Umbilical cord (tissue), 1 donor: ENCODE measurements at regions not wholly inside any gene's neighbourhood (a gene's known extent, or its start where the extent isn't known, plus 50 kb on each side); places are given as distances from the start of the nearest gene placed in this dataset.
A peak's percentile ranks its signal among the peaks of the same experiment; 100 is the strongest.

Experiments used
- DNase-seq: peaks from one replicate; pipeline ENCODE4 v3.0.0-alpha.2; 2015; ENCODE audit warnings: low spot score

DNA sequence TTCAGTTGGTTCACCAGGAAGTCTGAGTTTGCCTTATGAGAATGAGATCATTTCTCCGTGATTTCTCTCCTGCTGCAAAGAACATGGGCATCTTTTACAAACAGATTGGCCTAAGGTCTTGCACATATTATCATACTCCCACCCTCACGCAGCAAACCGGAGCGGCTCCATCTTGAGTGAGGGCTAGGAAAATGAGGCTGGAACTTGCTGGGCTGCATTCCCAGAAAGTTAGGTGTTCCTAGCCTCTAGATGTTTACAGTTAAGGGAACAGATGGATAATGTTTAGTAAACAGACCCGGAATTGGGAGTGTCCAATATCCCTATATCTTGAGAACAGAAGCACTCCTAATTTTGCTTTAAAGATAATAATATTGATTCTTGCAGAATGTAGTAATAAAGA lies 247.9 kb upstream of the VCX3A start:
- DNase-seq: no peak

DNA sequence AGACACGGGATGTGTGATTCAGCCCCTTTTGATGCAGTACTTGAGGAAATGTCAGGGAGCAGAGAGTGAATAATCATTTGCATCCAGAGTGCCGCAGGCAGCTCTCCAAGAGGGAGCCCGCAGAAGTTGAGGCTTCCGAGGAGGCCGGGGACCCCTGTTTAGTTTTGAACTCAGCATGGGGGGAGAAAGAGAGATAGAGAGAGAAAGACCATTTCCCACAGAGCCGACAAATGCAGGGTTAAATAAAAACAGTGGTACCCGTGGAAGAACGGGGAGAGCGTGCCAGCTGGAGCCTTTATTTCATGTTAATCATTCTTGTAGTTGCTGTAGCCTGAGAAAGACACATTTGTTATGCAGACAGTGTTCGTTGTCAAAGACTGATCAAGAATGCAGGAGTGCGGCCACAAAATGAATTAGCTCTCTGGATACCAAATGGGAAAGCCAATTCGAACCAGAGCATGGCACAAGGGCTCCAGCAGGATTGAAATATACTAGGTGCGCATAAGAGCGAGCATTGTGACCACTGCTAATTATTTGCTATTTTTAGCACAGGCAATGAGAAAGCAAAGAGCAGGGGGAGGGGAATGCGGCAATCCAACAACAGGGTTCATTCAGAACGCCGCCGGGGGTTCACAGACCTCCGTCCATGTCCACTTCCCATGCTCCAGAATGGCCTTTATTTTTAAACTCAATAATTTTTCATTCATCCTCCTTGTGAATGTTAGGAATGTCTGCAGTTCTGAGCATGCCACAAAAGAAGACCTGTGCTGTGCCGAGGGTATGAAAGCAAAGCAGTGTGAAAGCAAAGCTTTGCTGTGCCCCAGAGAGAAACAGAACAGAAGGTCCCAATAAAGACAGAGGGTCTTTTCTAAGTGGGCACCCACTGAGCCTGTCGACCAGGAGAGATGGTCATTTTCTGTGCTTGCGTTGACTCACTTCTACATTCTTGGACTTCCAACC lies 243.9 kb upstream of the VCX3A start:
- DNase-seq: no peak

DNA sequence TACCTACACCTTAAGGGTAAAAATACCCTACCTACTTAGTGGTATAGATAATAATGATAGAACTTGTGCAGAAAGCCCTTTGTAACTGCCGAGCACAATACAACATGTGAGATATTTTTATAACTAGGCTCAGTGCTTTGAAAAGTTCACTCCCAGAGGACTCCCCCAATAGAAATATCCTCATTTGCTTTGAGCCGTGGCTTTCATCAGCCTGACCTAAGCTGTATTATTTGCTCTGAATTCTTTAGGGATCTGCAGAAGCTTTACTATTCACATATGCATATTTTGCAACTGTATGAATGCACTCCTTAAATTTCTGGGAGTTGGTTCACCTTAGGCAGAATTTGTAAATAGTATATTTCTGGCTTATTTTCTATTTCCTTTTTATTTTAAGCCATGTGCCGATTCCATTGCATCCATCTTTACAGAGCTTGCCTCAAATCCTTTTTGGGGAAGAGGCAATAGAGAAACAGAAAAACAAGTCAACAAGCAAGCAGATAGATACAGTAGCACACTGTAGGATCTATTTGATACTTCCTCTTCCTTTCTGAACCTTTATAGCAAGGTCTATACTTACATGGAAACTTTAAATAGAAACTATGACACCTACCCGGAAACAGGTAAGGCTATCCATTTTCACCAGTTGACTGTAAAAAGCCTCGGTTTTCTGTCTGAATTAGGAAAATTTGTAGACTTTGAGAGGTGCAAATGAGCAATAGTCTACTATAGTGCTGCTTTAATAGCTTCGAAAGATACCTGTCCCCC lies 242.5 kb upstream of the VCX3A start:
- no peak for DNase-seq

DNA sequence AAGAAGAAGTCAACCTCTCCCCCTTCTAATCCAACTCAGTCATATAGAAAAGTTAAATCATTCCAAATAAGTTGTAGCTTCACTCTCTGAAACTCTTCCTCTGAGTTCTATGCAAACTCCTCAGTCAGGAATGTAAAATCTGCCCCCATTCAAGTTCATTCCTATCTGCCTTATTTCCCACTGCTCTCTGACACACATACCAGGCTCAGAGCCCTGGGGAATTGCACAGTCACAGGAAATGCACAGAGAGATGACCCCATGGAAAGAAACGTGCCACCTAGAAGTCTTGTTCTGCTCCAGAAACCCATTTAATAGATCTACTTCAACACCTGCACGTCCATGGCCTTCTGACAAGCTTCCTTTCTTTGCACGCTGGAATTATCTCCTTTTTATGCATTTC lies 236.0 kb upstream of the VCX3A start:
- DNase-seq: no peak

DNA sequence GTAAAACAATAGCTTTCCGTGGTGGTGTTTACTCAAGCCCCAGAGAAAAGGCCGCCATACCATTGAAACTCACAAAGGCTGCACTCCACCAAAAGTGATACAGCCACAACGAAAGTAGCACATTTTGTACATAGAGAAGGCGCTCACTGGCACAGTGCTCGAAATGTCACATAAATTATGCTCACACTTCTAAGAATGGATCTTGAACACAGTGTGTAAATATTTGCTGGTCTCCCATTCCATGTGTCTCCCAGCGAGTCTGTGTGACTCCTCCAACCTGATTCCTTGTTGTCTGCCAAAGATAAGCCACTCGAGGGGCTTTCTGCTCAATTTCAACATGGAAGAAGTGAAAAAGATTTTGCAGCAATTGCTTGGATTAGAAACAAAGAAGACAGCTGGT lies 234.0 kb upstream of the VCX3A start:
- no peak for DNase-seq

DNA sequence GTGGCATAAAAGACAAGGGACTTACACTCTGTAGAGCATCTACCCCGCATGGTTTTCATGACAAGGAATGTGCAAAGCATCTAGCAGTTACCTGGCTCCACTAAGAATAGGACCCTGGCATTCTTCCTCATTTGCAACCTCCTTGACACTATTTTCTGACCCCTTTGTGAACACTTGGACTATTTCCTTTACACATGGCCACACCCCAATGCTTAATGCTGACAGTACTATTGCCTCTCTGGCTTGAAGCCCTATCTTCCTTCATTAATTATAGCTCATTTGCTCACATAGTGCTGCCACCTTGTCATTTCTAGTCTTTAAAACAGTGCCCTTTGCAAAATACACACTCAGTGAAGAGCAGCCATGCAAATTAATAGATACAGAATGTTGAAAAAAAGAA lies 226.3 kb upstream of the VCX3A start:
- DNase-seq: no peak

DNA sequence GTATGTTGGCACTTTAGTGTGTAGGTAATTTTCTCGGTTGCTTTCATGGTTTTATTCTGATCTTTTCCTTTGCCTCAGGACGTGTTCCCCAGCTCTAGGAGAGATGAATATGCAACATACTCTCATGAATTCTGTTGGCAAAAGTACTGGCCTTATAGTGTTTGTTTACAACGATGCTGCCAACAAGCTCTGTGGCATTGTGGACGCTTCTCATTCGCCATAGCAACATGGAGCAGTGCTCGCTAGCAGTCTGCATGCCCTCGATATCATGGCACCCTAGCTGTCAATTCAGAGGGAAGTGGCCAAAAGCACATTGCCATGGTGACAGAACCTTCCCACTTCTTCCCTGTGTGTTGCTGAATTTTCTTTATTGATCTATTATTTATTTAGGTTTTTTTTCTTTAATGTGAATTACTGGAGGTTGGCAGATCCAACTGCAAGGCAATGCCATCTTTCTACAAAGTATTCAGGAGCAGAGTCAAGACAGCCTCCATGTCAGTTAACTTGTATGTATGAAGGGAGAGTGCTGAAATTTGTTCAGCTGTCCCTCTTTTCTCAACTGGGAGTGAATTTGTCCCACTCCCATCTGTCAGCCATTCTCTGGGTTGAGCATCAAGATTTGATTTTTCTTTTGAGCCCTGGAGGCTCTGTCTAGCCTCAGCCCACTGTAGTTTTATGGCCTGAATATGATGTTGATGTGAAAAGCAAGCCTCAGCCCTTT lies 224.9 kb upstream of the VCX3A start:
- no peak for DNase-seq

DNA sequence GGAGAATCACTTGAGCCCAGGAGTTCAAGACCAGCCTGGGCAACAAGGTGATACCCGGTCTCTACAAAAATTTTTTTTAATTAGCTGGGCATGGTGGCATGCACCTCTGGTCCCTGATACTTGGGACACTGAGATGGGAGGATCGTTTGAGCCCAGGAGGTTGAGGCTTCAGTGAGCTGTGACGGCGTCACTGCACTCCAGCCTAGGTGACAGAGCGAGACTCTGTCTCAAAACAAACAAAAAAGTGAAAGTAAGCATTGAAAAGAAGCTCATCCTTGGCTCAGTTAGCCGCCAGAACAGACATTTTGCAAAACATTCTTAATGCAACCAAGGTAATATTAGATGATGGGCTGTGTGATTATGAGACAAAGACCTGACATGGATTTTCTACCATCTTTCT lies 223.3 kb upstream of the VCX3A start:
- DNase-seq: no peak

DNA sequence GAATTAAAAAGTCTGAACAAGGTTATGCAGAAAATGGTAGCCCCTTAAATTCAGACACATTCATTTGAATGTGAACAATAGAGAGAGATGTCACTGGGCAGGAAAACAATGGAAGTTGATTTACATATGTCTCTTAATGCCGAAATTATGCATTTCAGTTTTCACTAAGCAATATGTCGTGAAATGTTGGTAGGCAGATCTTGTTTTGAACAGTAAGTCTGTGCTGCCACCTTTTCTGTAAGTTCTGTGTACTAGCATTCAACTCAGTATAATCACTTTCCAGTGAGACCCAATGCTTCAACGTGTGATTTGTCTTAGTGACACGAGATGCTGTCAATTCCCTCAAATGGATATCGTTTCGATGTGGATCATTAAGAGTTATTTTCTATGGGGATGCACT lies 222.7 kb upstream of the VCX3A start:
- DNase-seq: no peak

DNA sequence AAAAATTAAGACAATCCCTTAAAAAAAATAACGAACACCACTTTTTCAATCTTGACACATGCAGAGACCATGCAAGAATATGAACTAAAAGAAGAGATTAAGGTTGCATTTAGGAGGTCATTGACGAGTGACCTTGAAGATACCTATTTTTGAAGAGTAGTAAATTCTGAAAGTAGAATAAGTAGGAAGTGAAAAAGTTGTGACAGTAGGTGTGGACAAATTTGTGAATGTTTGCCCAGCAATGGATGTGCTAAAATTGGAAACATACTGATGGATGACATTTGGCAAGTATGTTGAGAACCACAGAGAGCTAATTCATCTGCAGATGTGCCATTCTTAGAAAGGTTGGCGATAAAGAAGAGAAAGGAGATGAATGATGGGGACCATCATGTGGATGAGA lies 213.7 kb upstream of the VCX3A start:
- no peak for DNase-seq

DNA sequence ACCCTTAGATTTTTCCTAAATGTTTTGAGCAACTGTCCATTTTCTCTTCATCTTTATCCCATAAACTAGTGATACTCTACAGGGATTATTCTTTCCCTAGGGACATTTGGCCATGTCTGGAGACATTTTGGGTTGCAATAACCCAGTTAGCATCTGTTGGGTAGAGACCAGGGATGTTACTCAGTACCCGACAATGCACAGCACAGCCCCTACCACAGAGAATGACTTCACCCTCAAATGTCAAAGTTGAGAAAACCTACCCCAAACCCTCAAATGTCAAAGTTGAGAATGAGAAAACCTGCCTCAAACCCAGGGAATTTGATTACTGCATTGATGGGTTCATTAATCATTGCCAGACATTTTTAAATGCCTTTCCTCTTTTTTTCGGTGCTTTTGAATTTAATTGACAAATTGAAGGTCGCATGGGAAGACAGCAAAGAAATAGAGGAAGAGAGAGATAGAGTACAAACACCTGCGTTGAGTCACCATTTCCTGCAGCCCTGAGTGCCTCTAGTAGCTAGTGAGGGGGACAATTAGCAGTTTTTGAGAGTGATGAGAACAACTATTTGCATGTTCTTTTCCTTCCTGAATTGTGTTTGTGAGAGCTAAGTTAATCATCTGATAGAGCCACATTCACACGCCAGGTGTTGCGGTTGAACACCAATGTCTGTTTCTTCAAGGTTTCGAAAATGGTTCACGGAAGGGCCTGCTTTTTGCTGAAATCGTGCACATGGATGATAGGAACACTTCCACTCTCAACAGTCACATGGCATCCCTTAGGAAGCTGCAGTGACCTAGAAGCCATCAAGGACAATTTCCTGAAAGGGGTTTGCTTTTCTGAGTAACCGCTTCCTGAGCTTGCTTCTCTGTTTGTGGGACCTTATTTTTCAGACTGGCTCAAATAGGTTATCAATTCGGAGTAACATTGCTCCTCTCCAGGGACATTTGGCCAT lies 203.9 kb upstream of the VCX3A start:
- no peak for DNase-seq

DNA sequence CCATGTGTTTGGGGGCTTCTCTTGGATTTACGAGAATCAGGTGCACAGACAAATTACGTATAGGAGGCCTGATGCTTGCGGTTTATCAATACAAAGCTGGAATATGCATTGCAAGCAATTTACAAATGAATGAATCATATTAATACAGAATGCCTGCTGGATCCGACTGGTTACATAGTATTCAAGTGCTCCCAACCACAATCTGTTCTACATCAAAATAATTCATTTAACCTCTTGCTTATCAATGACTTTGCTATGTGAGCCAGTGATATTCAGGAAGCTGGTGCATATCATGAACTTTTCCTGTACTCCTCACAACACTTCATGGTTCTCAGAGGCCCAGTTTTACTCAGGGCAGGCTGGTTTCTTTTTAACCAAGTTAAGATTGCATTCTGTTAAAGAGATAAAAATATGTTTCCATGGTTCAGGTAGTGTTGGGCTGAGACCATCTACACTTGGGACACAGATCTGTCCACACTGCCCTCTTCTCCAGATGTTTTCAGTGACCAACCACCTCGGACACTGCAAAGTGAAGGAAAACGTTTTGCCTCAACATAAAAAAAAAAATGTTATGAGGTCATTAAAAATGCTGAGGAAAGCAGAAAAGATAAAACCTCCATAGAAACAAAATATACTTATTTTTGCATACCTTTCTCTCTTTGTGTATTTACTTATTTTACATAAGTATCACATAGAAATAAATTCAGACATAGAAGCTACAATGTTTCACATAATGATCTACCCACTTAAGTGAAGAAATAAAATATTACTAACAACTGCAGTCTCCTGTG lies 200.1 kb upstream of the VCX3A start:
- no peak for DNase-seq

DNA sequence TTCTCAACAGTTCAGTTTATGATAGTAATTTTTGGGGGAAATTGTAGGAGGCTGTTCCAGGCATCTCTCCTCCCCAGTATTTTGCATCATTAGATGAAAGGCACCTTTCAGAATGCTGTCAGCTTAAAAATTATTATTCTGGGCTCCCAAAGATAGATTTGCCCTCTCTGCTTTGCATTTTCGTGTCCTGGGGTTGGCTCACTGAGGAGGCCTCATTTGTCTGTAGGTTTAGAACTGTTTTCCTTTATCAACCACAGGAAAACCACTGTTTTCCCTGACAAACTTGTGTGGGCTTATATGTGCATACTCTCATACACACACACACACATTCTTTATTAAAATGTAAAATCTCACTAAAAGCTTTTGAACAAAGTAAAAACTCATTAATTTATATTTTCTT lies 197.2 kb upstream of the VCX3A start:
- no peak for DNase-seq

DNA sequence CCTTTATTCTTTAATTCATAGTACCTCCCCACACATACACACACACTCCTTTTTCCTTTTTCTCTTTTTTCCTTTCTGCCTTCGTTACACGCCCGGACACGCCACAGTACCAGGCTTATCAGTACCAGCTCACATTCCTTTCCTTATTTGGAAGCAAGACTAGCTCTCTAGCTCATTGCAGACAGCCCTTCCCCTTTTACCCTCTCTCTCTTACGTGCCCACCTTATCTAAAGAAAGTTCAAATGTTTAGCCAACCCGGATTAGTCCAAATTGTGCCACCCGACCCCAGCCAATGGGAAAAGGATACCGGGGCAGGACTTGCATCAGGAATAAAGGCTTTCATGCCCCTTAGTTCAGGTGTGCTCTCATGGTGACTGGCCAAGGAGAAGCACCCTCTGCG lies 194.7 kb upstream of the VCX3A start:
- peak; percentile 19 for DNase-seq

DNA sequence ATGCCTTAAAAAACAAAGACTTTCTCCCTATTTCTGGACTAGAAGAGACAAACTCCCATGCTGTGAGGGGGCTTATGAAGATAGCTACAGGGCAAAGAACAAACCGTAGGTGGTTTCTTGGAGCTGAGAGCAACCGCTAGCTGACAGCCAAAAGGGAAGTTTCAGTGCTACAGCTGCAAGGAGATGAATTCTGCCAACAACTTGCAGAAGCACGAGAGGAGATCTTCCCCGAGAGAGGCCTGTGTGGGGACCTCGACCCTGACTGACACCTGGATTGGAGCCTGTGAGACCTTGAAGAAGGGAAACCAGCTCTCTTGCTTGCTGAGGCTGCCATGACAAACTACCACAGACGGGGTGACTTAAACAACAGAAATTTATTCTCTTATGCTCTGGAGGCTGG lies 183.8 kb upstream of the VCX3A start:
- DNase-seq: no peak

DNA sequence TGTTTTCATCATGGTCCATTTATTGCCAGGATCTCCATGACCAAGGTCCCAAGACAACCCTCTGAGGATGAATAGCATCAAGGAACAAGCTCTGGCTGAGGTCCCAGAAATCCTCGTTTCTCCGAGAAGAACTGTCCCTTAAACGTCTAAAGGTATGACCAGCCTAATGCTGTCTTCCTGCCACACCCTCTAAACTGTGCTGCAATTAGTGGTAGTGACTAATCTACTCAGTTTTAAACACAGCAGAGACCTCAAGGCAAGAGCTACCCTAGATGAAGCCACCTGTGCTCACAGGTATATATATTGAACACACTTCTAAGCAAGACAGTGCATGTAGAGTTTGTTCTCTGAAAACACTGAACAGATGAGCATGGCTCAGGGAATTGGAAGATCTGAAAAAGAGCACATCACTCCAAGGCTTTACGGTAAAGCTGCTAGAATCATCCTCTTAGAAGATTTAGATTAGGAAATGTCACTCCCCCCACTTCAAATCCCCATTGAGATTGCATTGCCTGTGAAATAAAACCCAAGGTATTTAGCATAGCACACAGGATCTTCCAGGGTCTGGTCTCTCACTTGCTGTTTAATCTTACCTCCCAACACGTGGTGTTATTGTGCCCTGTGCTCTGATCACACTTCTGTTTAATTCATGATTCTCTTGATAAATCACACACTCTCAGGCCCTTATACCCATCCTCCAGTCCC lies 173.9 kb upstream of the VCX3A start:
- DNase-seq: peak; percentile 63

DNA sequence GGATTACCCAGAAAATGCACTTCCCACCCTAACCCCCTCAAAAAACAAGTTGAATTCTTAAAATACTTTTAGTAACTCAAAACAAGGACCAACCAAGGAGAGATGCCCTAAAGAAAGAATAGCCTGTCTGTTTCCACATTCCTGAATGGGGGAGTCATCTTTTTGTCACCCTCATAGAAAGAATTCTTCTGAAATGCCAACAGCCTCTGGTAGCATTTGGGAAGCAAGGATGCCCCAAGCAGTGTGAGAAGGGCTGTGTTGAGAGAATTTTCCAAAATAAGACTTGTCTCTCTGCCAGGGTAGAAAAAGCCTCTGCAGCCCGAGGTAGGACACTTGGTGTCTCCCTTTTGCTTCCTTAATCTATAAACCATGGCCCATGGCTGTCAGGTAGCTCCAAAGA lies 173.1 kb upstream of the VCX3A start:
- no peak for DNase-seq

DNA sequence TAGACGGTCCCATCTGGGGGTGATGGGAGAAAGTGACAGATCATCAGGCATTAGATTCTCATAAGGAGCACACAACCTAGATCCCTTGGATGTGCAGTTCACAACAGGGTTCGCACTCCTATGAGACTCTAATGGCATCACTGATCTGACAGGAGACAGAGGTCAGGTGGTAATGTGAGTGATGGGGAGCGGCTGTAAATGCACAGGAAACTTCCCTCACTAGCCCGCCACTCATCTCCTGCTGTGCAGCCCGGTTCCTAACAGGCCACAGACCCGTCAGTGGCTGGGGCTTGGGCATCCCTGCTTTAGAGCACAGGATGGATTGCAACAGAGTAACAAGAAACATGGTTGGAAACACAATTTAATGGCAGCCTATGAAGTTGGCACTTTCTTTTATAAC lies 172.6 kb upstream of the VCX3A start:
- DNase-seq: no peak

DNA sequence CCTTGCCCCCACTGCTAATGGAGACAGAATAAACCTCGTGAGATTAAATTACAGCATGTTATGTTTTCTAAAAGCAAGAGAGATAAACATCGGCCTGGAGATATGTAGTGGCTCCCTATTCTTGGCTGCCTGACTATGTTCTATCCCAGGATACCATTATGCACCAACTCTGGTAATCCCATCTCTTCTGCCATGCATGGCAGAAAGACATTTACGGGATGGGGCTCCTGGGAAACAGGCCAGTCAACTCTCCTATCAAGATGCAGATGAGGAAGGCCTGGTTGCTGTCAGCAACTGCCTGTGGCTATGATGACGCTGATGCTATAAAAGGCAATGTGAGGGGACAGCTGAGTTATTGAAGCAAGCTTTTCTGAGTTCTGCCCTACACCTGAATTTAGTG lies 166.2 kb upstream of the VCX3A start:
- no peak for DNase-seq

DNA sequence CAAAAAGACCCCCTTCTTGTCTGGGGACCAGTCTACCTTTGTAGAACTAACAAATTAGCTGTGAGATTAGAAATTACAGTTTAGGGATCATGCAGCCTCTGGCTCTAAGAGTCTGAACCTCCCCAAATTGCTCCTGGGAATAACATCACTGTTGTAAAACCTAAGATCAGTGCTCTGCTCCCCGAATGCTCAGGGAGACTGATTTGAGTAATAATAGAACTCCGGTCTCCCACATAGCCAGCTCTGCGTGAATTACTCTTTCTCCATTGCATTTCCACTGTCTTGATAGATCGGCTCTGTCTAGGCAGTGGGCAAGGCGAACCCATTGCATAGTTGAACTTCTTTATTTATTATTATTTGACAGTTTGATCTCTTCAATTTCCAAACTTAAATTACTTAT lies 160.8 kb upstream of the VCX3A start:
- DNase-seq: no peak
